Duodenal mucosa (tissue), 2 donors: ENCODE measurements at regions not wholly inside any gene's neighbourhood (a gene's known extent, or its start where the extent isn't known, plus 50 kb on each side); places are given as distances from the start of the nearest gene placed in this dataset.

Experiments
- H3K27ac ChIP-seq: one replicate; pipeline ENCODE4 v1.7.0; 2013; ENCODE audit warnings: low read depth, low read length
- H3K27me3 ChIP-seq, 2 donors: one replicate each; pipeline ENCODE4 v1.7.0; 2013; ENCODE audit warnings: low read length in 2 of 2, control low read depth in 1 of 2; ENCODE audit not compliant: insufficient read depth in 2 of 2, control insufficient read depth in 1 of 2
- H3K36me3 ChIP-seq, 2 donors: one replicate each; pipeline ENCODE4 v1.7.0; 2013; ENCODE audit warnings: low read length in 2 of 2, control low read depth in 1 of 2; ENCODE audit not compliant: insufficient read depth in 2 of 2, control insufficient read depth in 1 of 2
- H3K4me1 ChIP-seq, 2 donors: one replicate each; pipeline ENCODE4 v1.7.0; 2013; ENCODE audit warnings: low read length in 2 of 2, control low read depth in 1 of 2; ENCODE audit not compliant: insufficient read depth in 2 of 2, control insufficient read depth in 1 of 2
- H3K4me3 ChIP-seq, 2 donors: one replicate each; pipeline ENCODE4 v1.7.0; 2013; ENCODE audit warnings: low read length in 2 of 2, low read depth in 1 of 2
- H3K9ac ChIP-seq, 2 donors: one replicate each; pipeline ENCODE4 v1.7.0; 2013; ENCODE audit warnings: low read length in 2 of 2, low read depth in 1 of 2
- H3K9me3 ChIP-seq, 2 donors: one replicate each; pipeline ENCODE4 v1.7.0; 2013; ENCODE audit warnings: low read length in 2 of 2, control low read depth in 1 of 2; ENCODE audit not compliant: control insufficient read depth in 1 of 2

DNA sequence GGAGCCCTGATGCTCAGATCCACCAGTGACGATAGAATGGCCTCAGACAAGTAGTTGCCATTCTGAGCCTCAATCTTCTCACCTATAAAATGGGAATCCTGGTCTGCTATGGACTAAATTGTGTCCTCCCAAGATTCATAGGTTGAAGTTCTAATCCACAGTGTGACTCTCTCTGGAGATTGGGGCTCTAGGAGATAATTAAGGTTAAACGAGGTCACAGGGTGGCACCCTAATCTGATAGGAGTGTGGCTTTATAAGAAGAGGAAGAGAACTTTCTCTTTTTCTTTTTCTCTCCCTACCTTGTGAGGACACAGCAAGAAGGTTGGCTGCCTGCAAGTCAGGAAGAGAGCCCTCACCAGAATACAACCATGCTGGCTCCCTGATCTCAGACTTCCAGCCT is 214.1 kb downstream of the KATNAL1 start:
- H3K9ac ChIP-seq = no peak overlapping the region
- no peak overlapping the region for H3K4me3 ChIP-seq
- H3K27me3 ChIP-seq = no peaks in the 10 kb centered on the region
- no peaks in the 10 kb centered on the region for H3K4me1 ChIP-seq
- no peaks in the 10 kb centered on the region for H3K36me3 ChIP-seq
- no peaks in the 10 kb centered on the region for H3K9me3 ChIP-seq
- H3K27ac ChIP-seq = no peak overlapping the region

DNA sequence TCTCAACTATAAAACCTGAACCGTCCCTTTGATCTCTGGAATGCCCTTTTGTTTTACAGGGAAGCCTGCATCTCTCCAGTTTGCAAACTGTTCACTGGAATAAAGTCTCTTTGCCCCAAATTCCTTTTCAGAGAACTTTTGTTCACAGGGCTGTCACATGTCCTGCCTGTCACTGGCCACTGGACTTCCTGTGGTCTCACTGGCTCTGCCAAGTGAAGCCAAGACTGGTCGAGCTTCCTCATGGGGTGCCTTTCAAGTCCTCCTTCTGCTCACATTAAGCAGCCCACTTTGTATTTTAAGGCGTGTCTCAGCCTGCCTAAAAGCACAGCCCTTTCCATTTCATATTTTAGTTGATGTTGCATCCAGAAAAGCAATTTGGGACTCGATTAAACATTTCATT is 215.7 kb downstream of the KATNAL1 start:
- H3K9ac ChIP-seq = no peak overlapping the region
- no peak overlapping the region for H3K27ac ChIP-seq
- H3K36me3 ChIP-seq = no peaks in the 10 kb centered on the region
- H3K9me3 ChIP-seq = no peaks in the 10 kb centered on the region
- H3K4me3 ChIP-seq = no peak overlapping the region
- no peaks in the 10 kb centered on the region for H3K4me1 ChIP-seq
- H3K27me3 ChIP-seq = no peaks in the 10 kb centered on the region

- H3K9me3 ChIP-seq = no peaks in the 10 kb centered on the region
- no peak overlapping the region for H3K27ac ChIP-seq
- H3K27me3 ChIP-seq = no peaks in the 10 kb centered on the region
- H3K4me1 ChIP-seq = no peaks in the 10 kb centered on the region
- H3K4me3 ChIP-seq = no peak overlapping the region
- H3K9ac ChIP-seq = no peak overlapping the region
- no peaks in the 10 kb centered on the region for H3K36me3 ChIP-seq
Observed at GRCh38 chr13:30091035-30091434, 216.3 kb downstream of the KATNAL1 start.

- Histone ChIP-seq H3K4me3 (no peak overlapping the region), H3K4me1 (no peaks in the 10 kb centered on the region), H3K9ac (no peak overlapping the region), H3K27ac (no peak overlapping the region), H3K27me3 (no peaks in the 10 kb centered on the region), H3K9me3 (no peaks in the 10 kb centered on the region), H3K36me3 (no peaks in the 10 kb centered on the region)
Observed at GRCh38 chr13:30088312-30088855, 219.0 kb downstream of the KATNAL1 start.

DNA sequence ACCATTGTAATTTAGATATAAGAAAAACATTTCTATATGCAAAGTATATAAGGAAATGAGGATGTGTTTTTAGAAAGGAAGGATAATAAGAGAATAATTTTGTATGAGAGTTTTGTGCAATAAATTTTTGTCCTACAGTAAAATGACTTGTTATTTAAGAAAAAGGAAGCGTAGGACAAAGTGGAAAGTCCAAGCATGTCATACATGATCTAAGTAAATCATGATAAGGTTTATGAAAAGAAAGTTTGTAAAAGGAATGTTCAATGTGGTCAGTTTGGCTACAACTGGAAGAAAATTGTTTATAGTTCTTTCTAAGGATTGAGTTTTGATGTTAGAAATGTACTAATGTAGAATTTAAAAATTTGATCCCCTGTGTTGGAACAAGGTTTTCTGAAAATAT is 222.3 kb downstream of the KATNAL1 start:
- Histone ChIP-seq H3K4me1 (no peaks in the 10 kb centered on the region), H3K9ac (no peak overlapping the region), H3K36me3 (no peaks in the 10 kb centered on the region), H3K27me3 (no peaks in the 10 kb centered on the region), H3K9me3 (no peaks in the 10 kb centered on the region), H3K27ac (no peak overlapping the region), H3K4me3 (no peak overlapping the region)

- no peak overlapping the region for H3K27ac ChIP-seq
- no peaks in the 10 kb centered on the region for H3K36me3 ChIP-seq
- H3K9ac ChIP-seq = no peak overlapping the region
Observed at GRCh38 chr13:30082391-30082790, 225.0 kb downstream of the KATNAL1 start.

DNA sequence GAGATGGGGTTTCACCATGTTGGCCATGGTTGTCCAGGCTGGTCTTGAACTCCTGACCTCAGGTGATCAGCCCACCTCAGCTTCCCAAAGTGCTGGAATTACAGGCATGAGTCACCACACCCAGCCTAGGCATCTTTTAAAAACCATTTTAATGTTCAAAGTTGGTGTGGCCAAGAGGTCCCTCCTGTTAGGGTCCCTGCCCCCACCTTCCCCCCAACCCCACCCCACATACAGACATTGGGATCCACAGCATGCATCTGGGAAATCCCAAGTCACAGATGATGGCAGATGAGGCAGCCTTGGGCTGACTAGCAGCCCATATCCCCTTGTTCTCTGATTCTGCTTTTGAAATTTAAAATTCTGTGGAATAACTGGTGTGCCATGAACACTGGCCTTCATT is 226.0 kb downstream of the KATNAL1 start:
- Histone ChIP-seq H3K36me3 (no peaks in the 10 kb centered on the region), H3K4me1 (no peaks in the 10 kb centered on the region), H3K9me3 (no peaks in the 10 kb centered on the region), H3K4me3 (no peak overlapping the region), H3K9ac (no peak overlapping the region), H3K27ac (no peak overlapping the region), H3K27me3 (no peaks in the 10 kb centered on the region)

More at GRCh38 chr13:30082391-30082790, 225.0 kb downstream of the KATNAL1 start:
- H3K4me3 ChIP-seq = no peak overlapping the region
- H3K9me3 ChIP-seq = no peaks in the 10 kb centered on the region
- no peaks in the 10 kb centered on the region for H3K27me3 ChIP-seq
- H3K4me1 ChIP-seq = no peaks in the 10 kb centered on the region

DNA sequence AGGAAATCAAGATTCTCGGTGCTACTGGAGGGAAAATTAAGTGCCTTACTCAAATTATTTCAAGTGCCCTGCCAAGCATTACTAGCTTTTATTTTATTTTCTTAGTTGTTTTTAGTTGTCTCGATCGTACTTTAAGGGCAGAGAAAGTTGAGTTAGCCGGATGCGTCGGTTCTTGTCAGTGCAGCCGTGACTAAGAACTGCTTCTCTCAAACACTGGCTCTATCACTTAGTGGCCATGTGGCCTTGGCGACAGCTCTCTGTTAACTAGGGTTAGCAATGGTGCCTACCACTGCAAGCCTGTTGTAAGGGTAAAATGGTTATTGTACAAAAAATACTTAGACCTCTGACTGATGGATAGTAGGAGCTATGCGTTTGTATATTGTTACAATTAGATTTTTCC is 227.8 kb downstream of the KATNAL1 start:
- no peaks in the 10 kb centered on the region for H3K9me3 ChIP-seq
- no peaks in the 10 kb centered on the region for H3K27me3 ChIP-seq
- H3K9ac ChIP-seq = no peak overlapping the region
- no peak overlapping the region for H3K27ac ChIP-seq
- H3K36me3 ChIP-seq = no peaks in the 10 kb centered on the region
- H3K4me1 ChIP-seq = no peaks in the 10 kb centered on the region
- H3K4me3 ChIP-seq = no peak overlapping the region

- Histone ChIP-seq H3K4me1 (peaks cover 0 to 2% of the 10 kb centered on the region in 2 donors), H3K36me3 (no peaks in the 10 kb centered on the region)
Observed at GRCh38 chr13:30078059-30078458, 227.6 kb upstream of the UBL3 start.

DNA sequence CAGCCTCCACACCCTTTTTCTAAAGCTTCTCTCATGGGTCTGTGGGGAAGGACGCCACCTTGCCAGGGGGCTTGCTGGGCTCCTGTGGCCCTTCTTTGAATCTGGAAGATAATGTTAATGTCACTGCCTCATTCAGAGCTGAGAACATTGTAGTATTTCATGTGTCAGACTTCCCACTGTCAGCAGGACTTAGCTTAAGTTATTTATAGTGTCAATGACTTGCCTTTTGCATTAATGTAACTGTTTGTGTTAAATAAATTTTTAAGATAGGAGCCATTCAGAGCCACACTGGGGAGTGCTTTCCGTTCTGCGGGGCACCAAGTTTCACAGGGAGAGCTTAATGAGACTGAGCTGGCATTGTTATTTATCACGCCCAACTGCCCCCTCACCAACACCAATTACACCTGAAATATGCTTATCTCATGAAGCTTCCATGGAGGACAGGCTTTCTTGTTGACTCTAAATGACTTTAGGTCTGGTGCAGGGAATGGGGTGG is 226.9 kb upstream of the UBL3 start:
- Histone ChIP-seq H3K27ac (no peak overlapping the region), H3K4me3 (no peak overlapping the region), H3K4me1 (peaks cover 1 to 9% of the 10 kb centered on the region in 2 donors), H3K36me3 (no peaks in the 10 kb centered on the region), H3K9ac (no peak overlapping the region), H3K9me3 (no peaks in the 10 kb centered on the region), H3K27me3 (no peaks in the 10 kb centered on the region)

More at GRCh38 chr13:30078059-30078458, 227.6 kb upstream of the UBL3 start:
- H3K9me3 ChIP-seq = no peaks in the 10 kb centered on the region
- H3K27ac ChIP-seq = no peak overlapping the region
- H3K9ac ChIP-seq = no peak overlapping the region
- no peaks in the 10 kb centered on the region for H3K27me3 ChIP-seq
- no peak overlapping the region for H3K4me3 ChIP-seq
